SJSA1 (cell line): ENCODE measurements at regions not wholly inside any gene's neighbourhood (a gene's known extent, or its start where the extent isn't known, plus 50 kb on each side); places are given as distances from the start of the nearest gene placed in this dataset.
"Not testable (repeated sequence)": the region's sequence is repeated elsewhere in the genome, so short reads cannot be mapped to it uniquely, and the experiment has no call there.

ENCODE experiments used
- DNase-seq, 2 experiments: peaks; one replicate each; pipeline ENCODE4 v3.0.0-alpha.2; 2015 to 2020; ENCODE audit warnings: low spot score in 2 of 2, low read depth in 1 of 2
- H3K27ac ChIP-seq: fragments of 250-450 bp; sonication (Bioruptor Pico); 2 replicates; pipeline ENCODE4 v1.5.1; 2020; ENCODE audit warnings: mild to moderate bottlenecking, moderate library complexity
- H3K27me3 ChIP-seq: fragments of 250-450 bp; sonication (Bioruptor Pico); replicated peaks from 2 replicates; pipeline ENCODE4 v1.5.1; 2020; ENCODE audit warnings: mild to moderate bottlenecking, moderate library complexity
- H3K36me3 ChIP-seq: fragments of 250-450 bp; sonication (Bioruptor Pico); 2 replicates; pipeline ENCODE4 v1.5.1; 2020; ENCODE audit warnings: mild to moderate bottlenecking
- H3K4me1 ChIP-seq: fragments of 250-450 bp; sonication (Bioruptor Pico); replicated peaks from 2 replicates; pipeline ENCODE4 v1.6.1; 2021; ENCODE audit warnings: mild to moderate bottlenecking
- H3K4me3 ChIP-seq: fragments of 250-450 bp; sonication (Bioruptor Pico); 2 replicates; pipeline ENCODE4 v1.5.1; 2020; ENCODE audit warnings: mild to moderate bottlenecking
- H3K9me3 ChIP-seq: fragments of 250-450 bp; sonication (Bioruptor Pico); replicated peaks from 2 replicates; pipeline ENCODE4 v1.5.1; 2020; ENCODE audit warnings: mild to moderate bottlenecking

- H3K27ac ChIP-seq, H3K36me3 ChIP-seq, H3K27me3 ChIP-seq, H3K9me3 ChIP-seq, H3K4me3 ChIP-seq, H3K4me1 ChIP-seq, DNase-seq: not testable (repeated sequence)
These were observed 560.8 kb downstream of the PTPRU start for GRCh38 chr1:29797125-29797524.

DNA sequence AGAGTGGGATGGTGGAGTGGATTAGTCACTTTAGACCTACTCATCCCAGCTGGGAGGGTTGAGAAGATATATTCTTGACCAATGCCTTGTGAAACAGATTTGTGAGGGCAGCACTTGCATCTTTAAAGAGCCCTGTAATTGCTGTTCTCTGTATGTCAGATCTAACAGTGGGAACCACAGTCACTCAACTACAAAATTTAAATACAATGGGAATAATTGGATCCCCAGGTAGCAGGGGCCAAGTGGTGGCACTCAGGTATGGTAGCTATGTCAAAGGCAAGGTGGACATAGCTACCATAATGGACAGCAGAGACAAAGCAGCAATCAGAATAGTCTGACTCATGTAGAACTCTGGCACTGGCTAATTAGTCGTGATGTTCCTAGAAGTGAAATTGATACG lies 559.6 kb downstream of the PTPRU start:
- not testable (repeated sequence) for H3K4me1 ChIP-seq, H3K9me3 ChIP-seq, H3K36me3 ChIP-seq, DNase-seq, H3K27ac ChIP-seq, H3K27me3 ChIP-seq, H3K4me3 ChIP-seq

DNA sequence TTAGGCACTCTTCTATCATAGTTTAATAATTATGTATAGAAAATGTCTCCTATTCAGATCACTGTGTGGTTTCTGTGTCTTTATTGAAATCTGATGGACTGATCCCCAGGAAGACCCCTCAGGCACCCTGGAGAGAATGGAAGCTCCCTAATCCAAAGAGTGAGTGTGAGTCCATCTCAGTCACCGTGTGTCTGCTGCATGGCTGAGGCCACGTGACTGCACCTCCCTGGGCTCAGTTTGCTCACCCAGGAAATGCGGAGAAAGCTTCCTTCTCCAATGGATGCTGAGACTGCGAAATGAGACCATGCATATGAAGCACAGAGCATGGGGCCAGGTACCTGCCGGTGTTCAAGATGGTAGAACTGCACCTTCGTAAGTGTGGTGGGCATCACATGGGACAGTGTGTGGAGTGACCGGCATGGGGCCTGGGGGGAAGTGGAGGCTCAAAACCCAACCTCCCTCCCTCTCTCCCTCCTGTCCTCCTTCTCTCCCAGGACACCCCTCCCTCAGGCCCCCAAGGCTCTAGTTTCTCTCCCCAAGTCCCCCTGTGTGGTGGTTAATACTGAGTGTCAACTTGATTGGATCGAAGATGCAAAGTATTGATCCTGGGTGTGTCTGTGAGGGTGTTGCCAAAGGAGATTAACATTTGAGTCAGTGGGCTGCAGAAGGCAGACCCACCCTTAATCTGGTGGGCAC lies 557.5 kb downstream of the PTPRU start:
- no peaks in the 10 kb centered on the region for H3K36me3 ChIP-seq
- no peak overlapping the region for H3K4me3 ChIP-seq
- H3K9me3 ChIP-seq: no peaks in the 10 kb centered on the region; the same call in 1 of the 2 replicates
- H3K27me3 ChIP-seq: no peaks in the 10 kb centered on the region
- DNase-seq: no peak
- peaks cover 9% of the 10 kb centered on the region; the same call in 1 of the 2 replicates for H3K4me1 ChIP-seq
- H3K27ac ChIP-seq: no peak overlapping the region

GRCh38 chr1:29793101-29793546 lies 556.8 kb downstream of the PTPRU start:
- Histone ChIP-seq H3K27ac (no peak overlapping the region), H3K9me3 (no peaks in the 10 kb centered on the region; the same call in 1 of the 2 replicates), H3K4me3 (no peak overlapping the region), H3K27me3 (no peaks in the 10 kb centered on the region), H3K36me3 (no peaks in the 10 kb centered on the region), H3K4me1 (peaks cover 16% of the 10 kb centered on the region; the same call in 1 of the 2 replicates)
- peak; percentile 73 to 85 for DNase-seq

GRCh38 chr1:29789910-29790247 lies 553.6 kb downstream of the PTPRU start:
- DNase-seq: no peak
- Histone ChIP-seq H3K27me3 (no peaks in the 10 kb centered on the region), H3K4me1 (peaks cover 16% of the 10 kb centered on the region; the same call in 1 of the 2 replicates), H3K4me3 (no peak overlapping the region), H3K36me3 (no peaks in the 10 kb centered on the region), H3K27ac (no peak overlapping the region), H3K9me3 (no peaks in the 10 kb centered on the region)

DNA sequence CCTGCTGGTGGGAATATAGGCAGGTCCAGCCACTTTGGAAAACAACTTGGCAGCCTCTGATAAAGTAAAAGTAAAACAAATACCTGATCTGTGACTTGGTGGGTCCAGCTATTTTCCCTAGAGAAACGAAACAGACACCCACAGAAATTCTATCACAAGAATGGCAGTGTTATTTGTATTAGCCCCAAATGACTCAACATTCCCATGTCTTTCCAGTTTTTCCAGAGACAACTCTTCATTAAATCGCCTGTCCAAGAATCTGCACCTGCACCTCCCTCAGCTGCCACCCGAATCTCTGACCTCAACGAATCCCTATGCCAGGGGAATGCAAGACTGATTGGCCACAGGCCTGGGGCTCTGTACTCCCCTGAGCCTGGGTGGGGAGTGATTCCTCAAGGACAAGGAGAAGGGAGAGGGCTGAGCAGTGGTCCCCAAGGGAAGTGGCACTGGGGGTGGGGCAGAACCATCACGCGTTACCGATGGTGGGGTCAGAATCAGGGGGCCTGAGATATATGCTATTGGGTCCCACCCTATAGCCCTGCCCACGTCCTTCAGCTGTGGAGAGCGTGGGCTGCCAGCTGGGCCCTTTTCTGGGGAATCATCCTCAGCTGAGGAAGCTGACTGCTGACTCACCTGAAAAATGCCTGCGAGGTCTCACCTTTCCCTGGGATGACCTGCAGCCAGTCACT lies 553.0 kb downstream of the PTPRU start:
- H3K27me3 ChIP-seq: no peaks in the 10 kb centered on the region
- H3K36me3 ChIP-seq: no peaks in the 10 kb centered on the region
- H3K9me3 ChIP-seq: no peaks in the 10 kb centered on the region
- peaks cover 16% of the 10 kb centered on the region; the same call in 1 of the 2 replicates for H3K4me1 ChIP-seq
- peak in 1 of 2 experiments; percentile 39 for DNase-seq
- no peak overlapping the region for H3K4me3 ChIP-seq
- H3K27ac ChIP-seq: no peak overlapping the region; the same call in 1 of the 2 replicates

- H3K4me1 ChIP-seq: peaks cover 16% of the 10 kb centered on the region; the same call in 1 of the 2 replicates
- H3K36me3 ChIP-seq: no peaks in the 10 kb centered on the region
- no peak overlapping the region for H3K4me3 ChIP-seq
- no peak for DNase-seq
- H3K27ac ChIP-seq: no peak overlapping the region
- peaks cover 6% of the 10 kb centered on the region; the same call in 1 of the 2 replicates for H3K27me3 ChIP-seq
- H3K9me3 ChIP-seq: 0 out of 2 replicates have a peak, but pooled peaks cover under 1% of the 10 kb centered on the region
These were observed 550.7 kb downstream of the PTPRU start for GRCh38 chr1:29786791-29787732.

GRCh38 chr1:29786195-29786594 lies 549.9 kb downstream of the PTPRU start:
- Histone ChIP-seq H3K36me3 (no peaks in the 10 kb centered on the region), H3K4me1 (peaks cover 16% of the 10 kb centered on the region; the same call in 1 of the 2 replicates), H3K9me3 (0 out of 2 replicates have a peak, but pooled peaks cover 2% of the 10 kb centered on the region), H3K27me3 (peaks cover 12% of the 10 kb centered on the region; the same call in 1 of the 2 replicates), H3K4me3 (no peak overlapping the region), H3K27ac (no peak overlapping the region)
- no peak for DNase-seq

- Histone ChIP-seq H3K9me3 (0 out of 2 replicates have a peak, but pooled peaks cover 2% of the 10 kb centered on the region), H3K27ac (no peak overlapping the region), H3K27me3 (peaks cover 15% of the 10 kb centered on the region; the same call in 1 of the 2 replicates), H3K36me3 (no peaks in the 10 kb centered on the region), H3K4me1 (peaks cover 16% of the 10 kb centered on the region; the same call in 1 of the 2 replicates), H3K4me3 (no peak overlapping the region)
- no peak for DNase-seq
These were observed 549.2 kb downstream of the PTPRU start for GRCh38 chr1:29785554-29785953.

GRCh38 chr1:29785137-29785527 lies 548.8 kb downstream of the PTPRU start:
- Histone ChIP-seq H3K4me1 (peaks cover 16% of the 10 kb centered on the region; the same call in 1 of the 2 replicates), H3K27ac (no peak overlapping the region), H3K4me3 (no peak overlapping the region), H3K36me3 (no peaks in the 10 kb centered on the region), H3K9me3 (0 out of 2 replicates have a peak, but pooled peaks cover 2% of the 10 kb centered on the region), H3K27me3 (peaks cover 19% of the 10 kb centered on the region; the same call in 1 of the 2 replicates)
- no peak for DNase-seq

GRCh38 chr1:29784276-29785136 lies 548.2 kb downstream of the PTPRU start:
- Histone ChIP-seq H3K36me3 (no peaks in the 10 kb centered on the region), H3K4me1 (peaks cover 14% of the 10 kb centered on the region; the same call in 1 of the 2 replicates), H3K9me3 (0 out of 2 replicates have a peak, but pooled peaks cover 2% of the 10 kb centered on the region), H3K4me3 (no peak overlapping the region), H3K27ac (no peak overlapping the region), H3K27me3 (peaks cover 22% of the 10 kb centered on the region; the same call in 1 of the 2 replicates)
- no peak for DNase-seq

- Histone ChIP-seq H3K4me3 (no peak overlapping the region), H3K27ac (no peak overlapping the region), H3K36me3 (no peaks in the 10 kb centered on the region), H3K27me3 (peaks cover 24% of the 10 kb centered on the region; the same call in 1 of the 2 replicates), H3K9me3 (0 out of 2 replicates have a peak, but pooled peaks cover 2% of the 10 kb centered on the region), H3K4me1 (peaks cover 6% of the 10 kb centered on the region; the same call in 1 of the 2 replicates)
- no peak for DNase-seq
These were observed 547.4 kb downstream of the PTPRU start for GRCh38 chr1:29783508-29784275.
